ENCODE measurements at regions not wholly inside any gene's neighbourhood (a gene's known extent, or its start where the extent isn't known, plus 50 kb on each side); places are given as distances from the start of the nearest gene placed in this dataset.

GRCh38 chr15:94761574-94761973 is 530.2 kb downstream of the MCTP2 start:
- DNase-seq, result no peak

DNA sequence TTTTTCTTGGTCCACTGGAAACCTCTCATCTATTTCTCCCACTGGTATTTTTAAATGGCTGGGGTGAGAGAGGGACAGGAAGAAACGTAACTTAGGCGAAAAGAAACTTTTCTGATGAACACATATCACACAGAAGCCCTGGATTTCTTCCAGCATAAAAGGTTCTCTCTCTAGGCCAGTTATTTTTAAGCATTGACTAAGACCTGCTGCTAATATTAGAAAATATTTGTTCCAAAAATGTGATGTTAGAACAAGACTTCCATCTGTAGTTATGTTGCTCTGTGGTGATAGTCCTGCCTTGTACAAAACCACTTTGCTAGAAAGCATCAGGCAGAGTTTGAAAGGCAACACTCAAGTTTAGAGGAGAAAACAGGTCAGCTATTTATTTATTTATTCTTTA is 537.7 kb downstream of the MCTP2 start:
- no peak for DNase-seq

GRCh38 chr15:94770199-94770598 is 538.8 kb downstream of the MCTP2 start:
- no peak for DNase-seq

- DNase-seq, result no peak
Observed at GRCh38 chr15:94777037-94777436, 545.7 kb downstream of the MCTP2 start.

GRCh38 chr15:94778840-94779239 is 547.5 kb downstream of the MCTP2 start:
- DNase-seq, result no peak

- DNase-seq, result no peak
Observed at GRCh38 chr15:94780166-94780565, 548.8 kb downstream of the MCTP2 start.

GRCh38 chr15:94785091-94785490 is 553.7 kb downstream of the MCTP2 start:
- DNase-seq, result no peak

DNA sequence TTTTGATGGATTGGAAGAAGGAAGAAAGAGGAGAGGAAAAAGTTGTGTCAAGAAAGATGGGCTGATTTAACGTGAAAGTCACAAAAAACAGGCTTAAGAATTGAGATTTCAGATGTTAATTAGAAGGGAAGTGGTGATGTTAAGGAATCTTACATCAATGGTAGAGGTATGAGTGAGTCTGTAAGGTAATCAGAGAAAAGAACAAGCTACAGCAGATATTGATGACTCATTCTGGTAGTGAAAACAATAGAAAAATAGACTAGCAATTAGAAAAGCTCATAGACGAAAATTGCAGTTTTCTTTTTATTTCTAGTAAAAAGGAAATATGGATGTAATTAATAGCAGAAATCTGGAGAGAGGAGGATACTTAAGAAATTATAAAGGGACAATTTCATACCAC is 559.6 kb downstream of the MCTP2 start:
- no peak for DNase-seq

DNA sequence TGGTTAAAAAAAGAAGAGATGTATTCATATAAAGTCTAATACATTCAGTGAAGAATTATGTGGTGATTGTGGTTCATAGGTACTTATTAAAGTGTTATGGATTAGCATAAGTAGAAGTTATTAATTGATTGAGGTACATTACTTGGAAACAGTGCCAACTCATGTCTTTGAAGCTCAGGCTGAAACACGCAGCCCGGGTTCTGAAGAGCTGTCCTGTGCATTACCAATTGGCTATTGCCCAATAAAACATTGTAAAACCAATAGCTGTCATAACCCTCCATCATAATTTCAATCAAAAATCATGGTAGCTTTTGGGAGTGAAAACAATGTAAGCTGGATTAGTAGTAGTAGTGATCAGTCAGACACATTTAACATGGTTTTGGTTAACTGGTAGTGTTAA is 560.1 kb downstream of the MCTP2 start:
- DNase-seq, result no peak

DNA sequence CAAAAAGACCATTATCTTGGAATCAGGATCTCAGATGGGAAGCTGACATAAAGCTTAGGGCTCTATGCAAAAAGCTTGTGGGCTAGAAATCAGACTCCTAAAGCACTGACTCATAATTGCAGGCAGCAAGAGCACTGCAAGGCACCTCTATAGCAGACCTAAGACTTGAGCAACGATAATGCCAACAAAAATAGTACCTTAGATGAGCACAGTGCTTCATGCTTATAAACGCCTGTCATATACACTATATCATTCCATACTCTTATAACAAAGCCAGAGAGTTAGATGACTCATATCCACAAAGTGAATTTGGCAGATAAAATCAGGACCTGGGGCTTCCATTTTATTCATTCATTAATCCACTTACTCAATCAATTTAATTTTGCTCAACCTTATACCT is 560.8 kb downstream of the MCTP2 start:
- no peak for DNase-seq

GRCh38 chr15:94793207-94793606 is 561.8 kb downstream of the MCTP2 start:
- no peak for DNase-seq

DNA sequence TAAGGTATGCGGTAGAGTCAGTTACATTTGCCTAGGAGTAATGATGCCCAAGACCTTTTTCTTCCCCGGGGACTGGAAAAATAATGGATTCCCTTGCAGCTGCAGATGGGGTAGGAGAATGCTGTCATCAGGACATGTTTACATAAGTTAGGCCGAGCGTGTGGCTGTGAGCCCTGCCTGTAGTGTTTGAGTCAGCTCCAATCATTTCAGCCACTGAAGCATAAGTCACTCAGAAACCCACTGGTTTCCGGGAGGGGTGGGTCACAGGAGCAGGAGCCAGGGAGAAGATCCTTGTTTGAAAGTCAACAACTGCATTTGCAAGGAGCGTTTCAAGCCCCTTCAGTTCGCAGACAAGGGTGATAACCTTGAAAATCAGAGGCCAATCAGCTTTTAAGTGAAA is 562.3 kb downstream of the MCTP2 start:
- no peak for DNase-seq

- no peak for DNase-seq
Observed at GRCh38 chr15:94804613-94805012, 573.3 kb downstream of the MCTP2 start.

DNA sequence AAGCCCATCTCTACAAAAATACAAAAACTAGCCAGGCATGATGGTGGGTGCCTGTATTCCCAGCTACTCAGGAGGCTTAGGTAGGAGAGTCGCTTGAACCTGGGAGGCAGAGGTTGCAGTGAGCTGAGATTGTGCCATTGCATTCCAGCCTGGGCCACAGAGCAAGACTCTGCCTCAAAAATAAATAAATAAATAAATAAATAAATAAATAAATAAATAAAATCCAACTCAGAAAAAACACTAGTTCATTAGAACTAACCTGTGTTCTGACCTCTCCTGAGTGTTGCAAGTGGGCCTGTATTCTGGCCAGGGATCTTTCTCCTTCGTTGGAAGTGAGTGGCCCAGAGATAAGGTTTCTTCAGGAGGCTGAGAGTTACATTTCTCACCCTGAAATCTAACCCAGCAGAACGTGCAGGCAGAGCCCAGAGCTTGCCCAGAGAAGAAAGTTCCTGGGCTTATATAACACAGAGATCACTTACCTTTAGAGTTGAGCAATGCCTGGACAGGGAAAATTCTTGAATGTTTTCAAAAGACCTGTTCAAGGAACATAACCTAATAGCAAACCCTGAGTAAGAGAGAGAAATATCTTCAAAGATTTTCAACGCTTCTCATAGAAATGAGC is 583.9 kb downstream of the MCTP2 start:
- DNase-seq, result no peak

DNA sequence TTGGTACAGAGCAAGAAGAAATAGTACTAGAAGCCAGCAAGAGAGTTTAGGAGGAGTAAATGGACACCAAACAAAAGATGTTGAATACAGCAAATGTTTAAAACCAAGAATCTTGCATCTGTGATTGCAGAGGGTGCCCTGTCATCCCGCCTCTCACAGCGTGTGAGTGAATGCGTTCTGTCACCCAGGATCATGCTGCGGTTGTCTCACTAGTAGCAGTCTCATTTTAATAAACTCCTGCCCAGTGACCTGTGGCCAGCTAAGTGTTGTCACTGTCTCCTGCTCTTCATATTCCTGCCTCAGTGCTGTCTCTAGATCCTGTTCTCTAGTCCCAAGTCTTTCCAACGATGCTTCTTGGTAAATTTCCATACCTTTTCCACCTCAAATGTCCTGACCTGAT is 584.6 kb downstream of the MCTP2 start:
- DNase-seq, result no peak

- DNase-seq, result no peak
Observed at GRCh38 chr15:94829887-94830884, 598.8 kb downstream of the MCTP2 start.

DNA sequence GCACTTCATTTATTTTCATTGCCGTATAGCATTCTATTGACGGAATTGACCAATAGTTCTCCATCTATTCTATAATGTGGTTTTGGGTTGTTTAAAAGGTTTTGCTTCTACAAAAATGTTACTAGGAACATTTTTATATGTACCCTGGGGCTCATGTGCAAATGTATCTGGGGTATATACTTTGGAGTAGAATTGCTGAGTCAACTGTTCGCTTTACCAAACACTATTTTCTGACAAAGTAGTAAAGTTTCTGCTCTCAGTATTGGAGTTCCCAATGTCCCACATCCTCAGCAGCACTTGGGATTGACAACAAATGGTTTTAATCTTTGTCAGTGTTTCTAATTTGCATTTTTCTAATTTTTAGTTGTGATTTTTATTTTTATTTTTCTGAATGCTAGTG is 602.6 kb downstream of the MCTP2 start:
- no peak for DNase-seq

DNA sequence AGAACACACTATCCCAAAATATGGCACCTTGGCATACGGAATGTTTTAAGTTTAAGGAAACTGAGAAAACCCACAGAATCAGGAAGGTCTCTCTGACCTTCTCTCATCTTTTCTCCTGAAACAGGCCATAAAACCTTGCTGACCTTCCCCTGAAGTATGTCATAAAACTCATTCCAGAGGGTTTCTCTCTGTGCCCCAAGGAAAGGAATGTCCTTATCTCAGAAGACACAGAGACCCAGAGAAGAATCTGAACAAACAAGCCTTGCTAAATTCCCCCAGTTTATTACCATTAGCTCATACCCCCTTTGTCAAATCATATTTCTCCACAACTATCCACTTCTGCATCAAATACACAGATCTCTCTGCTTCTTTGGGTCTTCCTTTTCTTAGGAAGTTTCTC is 603.1 kb downstream of the MCTP2 start:
- no peak for DNase-seq

- no peak for DNase-seq
Observed at GRCh38 chr15:94838281-94838680, 606.9 kb downstream of the MCTP2 start.

DNA sequence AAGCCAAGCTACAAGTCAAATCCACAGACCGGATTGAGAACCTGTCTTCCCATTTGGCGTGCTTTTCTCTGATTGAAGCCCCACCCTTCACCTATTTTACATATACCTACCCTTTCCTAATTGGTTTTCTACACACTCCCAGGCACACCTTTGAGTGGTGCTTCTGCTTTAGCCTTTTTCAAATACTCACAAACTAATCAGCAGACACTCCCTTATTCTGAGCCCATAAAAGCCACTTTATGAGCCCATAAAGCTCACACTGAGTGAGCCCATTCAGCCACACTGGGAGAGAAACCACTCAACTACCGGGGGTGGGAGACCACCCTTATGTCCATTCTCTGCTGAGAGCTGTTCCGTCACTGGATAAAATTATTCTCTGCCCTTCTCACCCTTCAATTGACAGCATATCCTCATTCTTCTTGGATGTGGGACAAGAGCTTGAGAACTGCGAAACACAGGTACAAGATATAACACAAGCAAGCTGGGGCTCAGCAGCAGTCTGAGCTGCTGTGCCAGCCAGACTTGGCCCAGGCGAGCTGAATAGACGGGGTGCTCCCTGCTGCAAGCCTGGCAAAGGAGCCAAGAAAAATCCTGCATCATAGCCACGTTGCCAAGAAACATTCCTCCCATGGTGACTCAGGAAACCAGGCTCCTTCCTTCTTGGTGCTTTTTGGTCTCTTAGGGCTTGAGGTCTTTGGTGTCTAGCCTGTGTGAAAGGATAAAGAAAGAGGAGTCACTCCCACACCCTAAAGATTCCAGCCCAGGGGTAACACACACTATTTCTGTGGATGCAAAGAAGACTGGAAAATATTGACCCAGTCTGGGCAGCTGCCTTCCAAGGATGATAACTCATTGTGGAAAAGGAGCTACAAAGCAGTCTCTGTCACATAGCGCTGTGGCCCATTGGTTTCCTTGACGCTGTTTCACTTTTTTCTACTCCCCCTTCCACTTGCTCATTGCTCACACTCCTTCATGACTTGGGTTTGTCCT is 609.7 kb downstream of the MCTP2 start:
- no peak for DNase-seq

GRCh38 chr15:94843060-94843459 is 611.7 kb downstream of the MCTP2 start:
- DNase-seq, result no peak

DNA sequence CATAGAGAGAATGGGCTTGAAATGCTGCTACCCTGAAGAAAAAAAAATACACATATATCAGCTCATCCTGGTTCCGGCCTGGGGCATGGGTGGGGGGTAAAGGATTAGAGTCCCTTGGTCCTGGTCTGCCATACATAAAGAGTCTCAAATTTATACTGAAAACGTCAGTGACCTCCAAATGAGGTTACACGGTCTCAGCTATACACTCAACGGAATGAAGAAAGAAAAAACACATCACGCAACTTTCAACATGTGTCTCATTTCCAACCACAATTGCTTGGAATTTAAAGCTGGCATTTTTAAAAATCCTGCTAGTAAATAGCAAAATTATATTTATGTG is 612.8 kb downstream of the MCTP2 start:
- no peak for DNase-seq

Measured in renal pelvis (tissue), 1 donor.